GM12872 (cell line): ENCODE measurements at regions not wholly inside any gene's neighbourhood (a gene's known extent, or its start where the extent isn't known, plus 50 kb on each side); places are given as distances from the start of the nearest gene placed in this dataset.

ENCODE experiments used
- CTCF ChIP-seq: IDR thresholded peaks from 3 replicates; pipeline ENCODE4 v1.5.1; 2011; ENCODE audit warnings: low read depth, mild to moderate bottlenecking, low read length, moderate library complexity; ENCODE audit not compliant: insufficient read depth

DNA sequence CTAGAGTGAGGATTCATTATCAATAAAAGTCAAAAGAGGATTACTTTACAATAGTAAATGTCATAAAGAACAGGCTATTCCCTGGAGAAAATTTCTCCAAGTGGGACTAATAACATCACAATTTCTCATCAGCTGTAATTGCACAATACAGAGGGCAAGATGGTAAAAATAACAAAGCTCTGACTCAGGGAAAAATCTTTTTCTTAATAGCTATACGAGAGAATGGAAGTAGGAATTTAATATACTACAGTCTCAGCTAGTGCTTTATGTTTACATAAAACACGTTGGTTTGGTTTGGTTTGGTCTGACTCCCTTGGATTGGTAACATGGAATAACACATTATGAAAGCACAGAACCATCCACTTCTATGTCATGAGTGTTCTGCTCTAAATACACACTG, 397.6 kb downstream of the LRRIQ3 start:
- no peak for TF ChIP-seq CTCF

DNA sequence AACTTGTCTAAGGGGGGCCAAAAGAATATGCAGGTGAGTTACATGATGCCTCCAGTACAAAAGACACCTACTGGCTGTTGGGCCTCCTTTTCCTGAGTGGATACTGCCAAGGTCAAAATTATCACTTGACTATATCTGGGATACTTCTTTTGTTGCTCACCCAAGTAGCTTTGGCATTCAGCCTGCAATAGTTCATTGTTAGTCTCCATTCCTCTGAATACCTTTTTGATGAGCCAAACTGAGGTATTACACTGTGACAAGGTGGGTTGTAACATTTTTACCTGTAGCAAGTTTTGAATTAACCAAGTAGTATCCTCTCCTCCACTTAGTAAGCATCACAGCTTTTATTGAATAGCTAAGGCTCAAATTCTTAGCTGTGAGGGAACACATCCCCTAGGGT, 408.0 kb downstream of the LRRIQ3 start:
- TF ChIP-seq CTCF, result no peak

GRCh38 chr1:73784026-73784425, 413.9 kb downstream of the LRRIQ3 start:
- TF ChIP-seq CTCF, result no peak

DNA sequence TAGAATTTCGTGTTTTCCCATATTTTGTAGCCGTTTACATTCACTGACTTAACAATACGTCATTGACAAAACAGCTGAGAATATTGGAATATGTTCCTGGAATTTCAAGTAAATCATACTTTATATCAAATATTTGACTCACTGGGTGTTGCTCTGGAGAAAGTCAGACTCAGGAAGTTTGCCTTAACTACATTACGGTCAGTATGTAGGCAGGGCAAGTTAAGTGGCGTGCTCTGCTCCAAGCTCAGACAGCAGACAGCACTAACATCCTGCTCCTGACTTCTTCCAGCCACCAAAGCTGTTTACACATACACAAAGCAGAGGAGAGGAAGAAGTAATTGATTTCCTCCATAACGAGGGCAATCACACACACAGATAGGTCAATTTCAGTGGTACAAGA, 414.6 kb downstream of the LRRIQ3 start:
- TF ChIP-seq CTCF, result no peak

- no peak for TF ChIP-seq CTCF
Observed at GRCh38 chr1:73782901-73783300, 415.1 kb downstream of the LRRIQ3 start.

DNA sequence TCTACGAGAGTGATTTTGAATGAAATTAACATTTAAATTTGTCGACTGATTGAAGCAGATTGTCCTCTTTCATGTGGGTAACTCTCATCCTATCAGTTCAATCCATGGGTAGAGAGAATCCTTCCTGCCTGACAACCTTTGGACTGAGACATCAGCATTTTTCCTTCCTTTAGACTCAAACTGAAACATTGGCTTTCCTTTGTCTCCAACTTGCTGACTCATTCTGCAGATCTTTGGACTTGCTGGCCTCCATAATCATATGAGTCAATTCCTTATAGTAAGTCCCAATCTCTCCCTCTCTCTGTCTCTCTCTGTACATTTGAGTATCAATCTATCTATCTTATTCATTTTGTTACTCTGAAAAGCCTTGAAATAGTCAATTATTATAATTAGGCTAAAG, 416.7 kb downstream of the LRRIQ3 start:
- no peak for TF ChIP-seq CTCF

DNA sequence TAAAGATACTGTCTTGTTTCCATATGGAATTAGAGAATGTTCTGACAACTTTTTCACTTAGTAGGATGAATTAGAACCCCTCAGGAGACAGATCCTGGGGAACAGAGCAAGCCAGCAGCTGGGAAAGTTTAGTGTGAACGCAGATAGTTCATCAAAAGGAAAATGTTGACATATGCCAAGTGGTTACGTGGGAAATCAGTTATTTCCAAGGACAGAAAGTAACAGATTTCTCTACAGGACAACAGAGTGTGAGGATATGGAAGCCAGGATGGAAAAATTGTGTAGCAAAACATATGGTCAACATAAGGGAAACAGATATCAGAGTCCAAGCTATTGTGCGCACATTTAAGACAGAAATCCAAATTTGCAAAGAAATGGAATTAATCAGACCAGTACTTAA, 419.5 kb downstream of the LRRIQ3 start:
- no peak for TF ChIP-seq CTCF

- no peak for TF ChIP-seq CTCF
Observed at GRCh38 chr1:73775896-73776295, 422.1 kb downstream of the LRRIQ3 start.
